ENCODE measurements at regions not wholly inside any gene's neighbourhood (a gene's known extent, or its start where the extent isn't known, plus 50 kb on each side); places are given as distances from the start of the nearest gene placed in this dataset.

GRCh38 chr9:29945012-29945411 lies 2371.7 kb upstream of the C9orf72 start:
- no peak for DNase-seq (ENCODE audit: low read depth)
- no peak overlapping the region for H3K4me3 ChIP-seq (ENCODE audit: low read length)
- TF ChIP-seq, protein P1, sequence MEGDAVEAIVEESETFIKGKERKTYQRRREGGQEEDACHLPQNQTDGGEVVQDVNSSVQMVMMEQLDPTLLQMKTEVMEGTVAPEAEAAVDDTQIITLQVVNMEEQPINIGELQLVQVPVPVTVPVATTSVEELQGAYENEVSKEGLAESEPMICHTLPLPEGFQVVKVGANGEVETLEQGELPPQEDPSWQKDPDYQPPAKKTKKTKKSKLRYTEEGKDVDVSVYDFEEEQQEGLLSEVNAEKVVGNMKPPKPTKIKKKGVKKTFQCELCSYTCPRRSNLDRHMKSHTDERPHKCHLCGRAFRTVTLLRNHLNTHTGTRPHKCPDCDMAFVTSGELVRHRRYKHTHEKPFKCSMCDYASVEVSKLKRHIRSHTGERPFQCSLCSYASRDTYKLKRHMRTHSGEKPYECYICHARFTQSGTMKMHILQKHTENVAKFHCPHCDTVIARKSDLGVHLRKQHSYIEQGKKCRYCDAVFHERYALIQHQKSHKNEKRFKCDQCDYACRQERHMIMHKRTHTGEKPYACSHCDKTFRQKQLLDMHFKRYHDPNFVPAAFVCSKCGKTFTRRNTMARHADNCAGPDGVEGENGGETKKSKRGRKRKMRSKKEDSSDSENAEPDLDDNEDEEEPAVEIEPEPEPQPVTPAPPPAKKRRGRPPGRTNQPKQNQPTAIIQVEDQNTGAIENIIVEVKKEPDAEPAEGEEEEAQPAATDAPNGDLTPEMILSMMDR (conservative IDR thresholded peaks at IDR 0.05; ENCODE audit: low read length) = no peak

DNA sequence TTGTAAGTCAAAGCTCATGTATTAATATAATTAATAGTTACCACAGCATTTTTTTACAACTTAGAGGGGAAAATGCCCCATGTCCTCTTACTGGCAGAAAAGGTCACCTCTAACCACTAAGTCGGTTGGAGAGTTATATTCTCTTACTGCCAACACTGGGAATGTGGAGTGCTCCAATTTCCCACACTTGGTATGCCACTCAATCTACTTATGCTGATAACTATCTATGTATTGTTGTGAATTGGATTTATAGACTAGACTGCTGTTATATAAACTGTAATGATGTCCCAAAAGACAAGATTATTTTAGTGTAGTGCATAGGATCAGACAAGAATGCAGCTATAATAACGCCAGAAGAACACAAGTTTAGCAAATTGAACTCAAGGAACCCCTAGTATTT lies 2385.2 kb upstream of the C9orf72 start:
- no peak for DNase-seq (ENCODE audit: low read depth)
- TF ChIP-seq, protein P1 (conservative IDR thresholded peaks at IDR 0.05; ENCODE audit: low read length) = no peak

DNA sequence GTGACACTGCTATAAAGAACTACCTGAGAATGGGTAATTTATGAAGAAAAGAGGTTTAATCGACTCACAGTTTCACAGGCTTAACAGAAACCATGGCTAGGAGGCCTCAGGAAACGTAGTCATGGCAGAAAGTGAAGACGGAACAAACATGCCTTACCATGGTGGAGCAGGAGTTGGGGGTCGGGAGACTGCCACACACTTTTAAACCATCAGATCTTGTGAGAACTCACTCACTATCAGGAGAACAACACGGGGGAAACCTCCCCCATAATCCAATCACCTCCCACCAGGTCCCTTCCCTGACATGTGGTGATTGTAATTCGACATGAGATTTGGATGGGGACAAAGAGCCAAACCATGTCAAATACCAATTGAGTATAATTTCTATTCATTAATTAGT lies 2392.6 kb upstream of the C9orf72 start:
- TF ChIP-seq, protein P1 (conservative IDR thresholded peaks at IDR 0.05; ENCODE audit: low read length) = no peak
- DNase-seq (ENCODE audit: low read depth) = no peak
- no peak overlapping the region for H3K4me3 ChIP-seq (ENCODE audit: low read length)

More for the DNA sequence above, 2385.2 kb upstream of the C9orf72 start:
- H3K4me3 ChIP-seq (ENCODE audit: low read length) = no peak overlapping the region

- no peak overlapping the region for H3K4me3 ChIP-seq (ENCODE audit: low read length)
- TF ChIP-seq, protein P1 (conservative IDR thresholded peaks at IDR 0.05; ENCODE audit: low read length) = no peak
- DNase-seq (ENCODE audit: low read depth) = no peak
Measured at GRCh38 chr9:29966247-29966646, 2393.0 kb upstream of the C9orf72 start.

- TF ChIP-seq, protein P1 (conservative IDR thresholded peaks at IDR 0.05; ENCODE audit: low read length) = no peak
- DNase-seq (ENCODE audit: low read depth) = no peak
- no peak overlapping the region for H3K4me3 ChIP-seq (ENCODE audit: low read length)
Measured at GRCh38 chr9:29968831-29969230, 2395.6 kb upstream of the C9orf72 start.

DNA sequence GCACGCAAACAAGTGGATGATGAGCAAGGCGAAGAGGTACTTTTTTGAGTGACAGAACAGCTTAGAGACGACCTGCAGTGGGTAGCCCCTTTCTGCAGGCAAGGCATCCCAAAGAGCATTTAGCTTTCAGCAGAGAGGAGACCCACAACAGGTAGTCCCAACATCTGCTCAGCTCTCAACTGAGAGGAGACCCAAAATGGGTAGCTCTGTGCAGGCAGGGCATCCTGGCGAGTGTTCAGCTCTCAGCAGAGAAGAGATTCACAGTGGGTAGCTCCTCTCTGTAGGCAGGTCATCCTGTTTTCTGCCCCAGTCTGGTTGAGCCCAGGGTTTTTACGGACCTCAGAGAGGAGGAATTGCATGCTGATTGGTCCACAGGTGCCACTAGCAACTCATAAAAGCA lies 2396.1 kb upstream of the C9orf72 start:
- no peak overlapping the region for H3K4me3 ChIP-seq (ENCODE audit: low read length)
- DNase-seq (ENCODE audit: low read depth) = no peak
- TF ChIP-seq, protein P1 (conservative IDR thresholded peaks at IDR 0.05; ENCODE audit: low read length) = no peak

- TF ChIP-seq, protein P1 (conservative IDR thresholded peaks at IDR 0.05; ENCODE audit: low read length) = no peak
- no peak overlapping the region for H3K4me3 ChIP-seq (ENCODE audit: low read length)
Measured at GRCh38 chr9:29969856-29970647, 2396.8 kb upstream of the C9orf72 start.

More at GRCh38 chr9:29969856-29970647, 2396.8 kb upstream of the C9orf72 start:
- DNase-seq (ENCODE audit: low read depth) = no peak

Measured in AG10803 (cell line).